EH (cell line): ENCODE measurements at regions not wholly inside any gene's neighbourhood (a gene's known extent, or its start where the extent isn't known, plus 50 kb on each side); places are given as distances from the start of the nearest gene placed in this dataset.

ENCODE experiments used
- DNase-seq: peaks from one replicate; pipeline ENCODE4 v3.0.0-alpha.2; 2015; ENCODE audit warnings: low read depth

DNA sequence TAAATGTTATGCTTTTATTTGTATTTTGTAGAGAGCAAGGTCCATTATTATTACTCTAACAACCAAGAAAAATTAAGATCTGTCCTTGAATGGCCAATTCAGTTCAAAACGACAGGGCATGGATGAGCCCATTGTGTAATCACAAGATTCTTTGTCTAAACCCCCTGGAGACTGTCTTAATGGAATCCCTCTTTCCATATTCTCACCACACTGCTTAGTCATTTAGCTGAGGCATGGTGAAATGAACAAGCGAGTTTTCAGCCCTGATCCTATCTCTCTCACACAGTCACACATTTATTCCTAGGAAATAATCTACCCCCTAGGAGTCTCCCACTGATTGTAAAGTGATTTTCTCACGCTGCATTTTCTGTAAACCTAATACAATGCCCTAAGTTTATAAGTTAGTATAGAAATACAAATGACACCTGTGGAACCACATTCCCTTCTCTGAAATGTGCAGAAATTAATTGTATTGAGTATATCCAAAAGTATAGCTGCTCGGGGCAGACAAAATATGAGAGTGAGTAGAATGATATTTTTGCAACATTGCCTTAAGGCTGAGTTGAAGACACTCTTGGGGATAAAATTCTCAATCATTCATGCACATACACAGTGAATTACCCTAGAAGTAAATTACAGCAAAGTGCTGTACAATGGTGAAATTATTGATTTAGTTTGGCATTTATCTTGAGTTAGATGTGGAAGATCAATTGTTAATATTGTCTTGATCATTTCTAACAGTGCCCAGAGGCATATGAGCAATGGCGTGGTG lies 119.7 kb upstream of the PCDH7 start:
- DNase-seq = no peak

DNA sequence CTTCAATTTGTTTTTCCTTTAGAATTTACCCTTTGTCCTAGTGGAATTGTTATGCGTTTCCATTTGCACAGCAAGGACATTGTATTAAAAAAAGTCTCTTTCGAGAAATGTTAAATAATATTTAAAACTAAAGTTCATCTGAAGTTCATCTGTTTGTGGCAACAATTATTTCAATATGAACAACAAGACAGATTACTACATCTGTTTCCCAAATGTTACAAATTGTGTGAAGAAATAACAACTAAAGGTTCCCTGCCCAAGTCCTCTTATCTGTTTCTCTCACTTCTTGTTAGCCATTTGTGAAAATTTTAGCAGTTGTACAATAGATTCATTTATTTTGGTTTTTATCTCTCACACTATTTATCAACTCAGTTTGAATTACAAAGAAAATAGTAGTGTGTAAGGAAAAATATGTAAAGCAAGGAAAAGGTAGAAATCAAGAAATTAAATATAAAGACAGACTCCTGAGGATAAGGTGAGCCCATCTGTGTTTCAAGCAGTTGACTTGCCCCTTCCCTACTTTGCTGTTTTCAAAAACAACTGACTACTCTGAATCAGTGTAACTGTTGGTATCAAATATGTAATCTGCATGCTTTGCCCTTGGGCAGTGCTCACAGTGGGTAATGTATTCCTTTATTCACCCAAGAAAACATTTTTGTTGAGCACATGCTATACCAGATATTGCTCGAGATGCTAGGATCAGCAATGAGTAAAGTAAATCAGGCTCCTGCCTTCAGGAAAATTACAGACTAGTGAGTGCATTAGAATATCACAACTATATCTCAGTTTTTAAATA lies 118.9 kb upstream of the PCDH7 start:
- no peak for DNase-seq

DNA sequence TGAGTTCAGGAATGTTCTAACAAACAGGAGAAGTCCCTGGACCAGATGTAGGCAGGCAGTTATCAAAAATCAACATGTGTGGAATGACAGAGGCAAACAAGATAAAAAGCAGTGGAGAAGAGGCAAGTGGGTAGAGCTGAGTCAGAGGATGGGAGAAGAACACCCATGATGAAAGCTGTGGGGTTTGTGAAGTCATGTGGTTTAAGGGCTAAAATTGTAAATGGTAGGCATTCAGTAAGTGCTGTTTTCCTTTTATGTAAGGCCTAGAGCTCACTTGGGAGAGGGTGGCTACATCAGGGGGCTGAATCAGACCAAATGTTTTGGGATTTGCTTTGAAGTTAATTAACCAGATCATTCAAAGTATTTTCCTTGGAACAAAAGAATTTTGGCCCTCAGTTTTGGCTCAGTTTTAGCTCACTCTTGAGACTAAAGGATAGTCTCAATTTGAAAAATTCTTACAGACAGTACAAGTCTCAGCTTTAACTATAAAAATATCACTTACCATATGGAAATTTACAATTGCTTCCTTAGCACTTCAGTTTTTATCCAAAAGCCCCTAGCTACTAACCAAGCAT lies 114.5 kb upstream of the PCDH7 start:
- no peak for DNase-seq

DNA sequence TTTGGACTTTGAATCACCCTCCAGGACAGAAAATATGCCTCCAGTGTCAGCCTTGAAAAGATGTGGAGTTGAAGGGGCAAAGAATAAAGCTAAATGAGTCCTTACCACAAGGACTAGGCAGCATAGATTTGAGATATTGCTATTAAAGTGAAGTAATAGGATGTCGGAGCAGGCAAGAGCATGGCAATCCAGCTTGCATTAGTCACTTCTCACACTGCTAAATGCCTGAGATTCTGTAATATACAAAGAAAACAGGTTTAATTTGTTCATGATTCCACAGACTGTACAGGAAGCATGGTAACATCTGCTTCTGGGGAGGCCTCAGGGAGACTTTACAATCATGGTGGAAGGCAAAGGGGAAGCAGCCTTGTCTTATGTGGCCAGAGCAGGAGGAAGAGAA lies 109.8 kb upstream of the PCDH7 start:
- DNase-seq = no peak

DNA sequence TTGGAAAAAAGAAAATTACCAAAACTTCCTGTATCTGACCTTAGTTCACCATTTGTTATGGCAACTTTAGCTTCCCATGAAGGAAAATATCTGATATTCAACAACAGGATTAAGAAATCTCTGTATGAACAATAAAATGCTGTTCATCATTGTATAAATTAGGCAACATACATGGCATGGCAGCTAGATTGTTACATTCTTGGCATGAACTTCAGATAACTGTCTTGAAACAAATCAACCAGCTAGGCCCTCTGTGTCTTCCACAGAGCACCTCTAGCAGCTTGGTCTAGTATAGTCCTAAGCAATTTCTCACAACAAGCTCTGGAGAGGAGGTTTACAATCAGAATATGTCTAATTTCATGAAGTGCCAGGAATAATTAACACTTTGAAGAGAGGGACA lies 105.4 kb upstream of the PCDH7 start:
- DNase-seq = no peak

DNA sequence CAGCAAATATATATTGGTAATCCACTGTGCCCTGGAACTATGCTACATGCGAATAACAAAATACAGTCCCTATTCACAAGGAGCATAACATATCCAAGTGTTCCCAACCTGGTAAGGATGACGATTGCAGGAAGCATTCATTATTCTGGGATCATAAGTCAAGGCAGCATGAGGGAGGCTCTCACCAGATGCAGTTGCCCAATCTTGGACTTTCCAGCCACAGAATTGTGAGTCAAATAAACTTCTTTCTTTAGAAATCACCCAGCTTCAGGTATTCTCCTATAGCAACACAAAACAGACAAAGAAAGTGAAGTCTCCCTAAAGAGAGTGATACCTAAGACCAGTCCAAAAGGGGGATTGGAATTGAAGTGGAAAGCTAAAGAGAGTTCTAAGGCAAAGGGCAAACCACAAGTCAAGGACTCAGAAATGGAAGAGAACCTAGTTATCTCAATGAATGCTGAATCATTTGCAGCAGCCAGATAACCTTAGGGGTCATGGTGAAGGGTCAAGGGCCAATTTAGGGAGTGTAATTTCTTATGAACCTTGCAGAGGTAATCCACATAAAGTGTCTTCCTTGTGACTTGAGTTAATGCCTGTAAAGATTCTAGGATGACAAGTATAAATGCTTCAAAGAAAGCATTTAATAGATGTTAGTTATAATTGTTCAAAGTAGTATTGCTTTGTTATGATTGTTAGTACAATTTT lies 103.1 kb upstream of the PCDH7 start:
- DNase-seq = no peak

DNA sequence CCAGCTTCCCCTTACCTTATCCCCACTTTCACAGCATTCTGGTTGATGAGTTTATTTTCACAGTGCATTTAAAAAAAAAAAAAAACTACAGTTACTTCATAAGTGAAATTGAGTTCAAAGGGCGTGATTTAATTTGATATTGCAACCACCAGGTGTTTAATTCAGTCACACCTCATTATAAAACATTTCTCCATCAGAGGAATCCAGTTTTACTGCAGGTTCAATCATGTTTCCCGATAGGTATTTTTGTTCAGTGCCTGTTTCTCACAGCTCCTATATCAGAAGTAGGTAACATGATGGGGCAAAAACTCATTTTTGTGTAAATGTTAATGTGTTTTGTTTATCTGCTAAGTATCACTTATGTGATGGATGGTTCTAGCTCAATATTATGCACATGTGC lies 102.3 kb upstream of the PCDH7 start:
- DNase-seq = no peak

DNA sequence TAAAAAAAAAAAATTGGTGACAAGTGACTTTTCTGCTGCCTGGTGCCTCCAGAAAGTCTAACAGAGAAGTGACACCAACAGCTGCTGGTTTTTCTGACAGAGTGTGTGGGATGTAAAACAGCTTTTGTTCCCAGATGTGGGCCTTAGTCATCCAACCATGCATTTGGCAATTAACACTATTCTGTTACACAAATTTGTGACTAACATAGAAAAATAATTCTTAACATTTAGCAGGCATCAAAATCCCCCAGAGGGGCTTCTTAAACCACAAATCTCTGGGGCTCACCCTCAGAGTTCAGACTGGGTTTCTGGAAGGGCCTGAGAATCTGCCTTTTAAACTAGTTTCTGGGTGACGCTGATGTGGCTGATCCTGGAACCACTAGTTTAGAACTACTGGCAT lies 100.5 kb upstream of the PCDH7 start:
- no peak for DNase-seq

DNA sequence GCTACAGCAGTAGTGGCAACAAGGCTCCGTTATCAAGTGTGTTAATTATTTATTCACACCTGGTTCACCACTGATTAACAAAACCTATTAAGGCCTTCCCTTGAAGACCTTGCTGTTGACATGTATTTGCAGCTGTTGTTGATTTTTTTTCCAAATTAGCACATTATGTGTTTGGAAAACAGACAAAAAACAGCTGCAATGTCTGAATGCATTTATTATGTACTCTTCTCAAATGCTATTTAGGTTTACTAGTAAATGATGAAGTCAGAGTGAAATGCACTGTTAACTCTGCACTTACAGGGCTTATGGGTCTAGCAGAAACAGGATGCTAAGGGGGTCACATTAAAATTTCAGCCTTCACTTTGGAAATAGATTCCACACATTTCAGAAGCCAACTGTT lies 99.5 kb upstream of the PCDH7 start:
- DNase-seq = no peak

DNA sequence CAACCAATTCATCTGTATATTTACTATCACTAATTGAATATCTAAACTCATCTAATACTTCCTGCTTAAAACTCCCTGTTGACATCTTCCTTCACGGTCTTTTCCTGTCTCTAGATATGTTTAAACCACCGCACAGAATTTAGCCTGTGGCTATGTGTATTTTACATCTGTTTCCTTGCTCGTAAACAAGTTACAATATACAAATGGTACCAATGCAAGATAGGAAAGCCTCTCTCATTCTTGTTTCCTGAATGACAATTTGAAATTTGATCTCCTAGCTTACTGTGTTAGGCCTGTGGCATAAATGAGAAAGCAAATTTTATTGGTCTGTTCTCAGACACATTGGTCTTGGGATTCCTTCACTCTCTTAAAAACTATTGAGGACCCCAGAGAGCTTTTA lies 89.7 kb upstream of the PCDH7 start:
- DNase-seq = no peak

DNA sequence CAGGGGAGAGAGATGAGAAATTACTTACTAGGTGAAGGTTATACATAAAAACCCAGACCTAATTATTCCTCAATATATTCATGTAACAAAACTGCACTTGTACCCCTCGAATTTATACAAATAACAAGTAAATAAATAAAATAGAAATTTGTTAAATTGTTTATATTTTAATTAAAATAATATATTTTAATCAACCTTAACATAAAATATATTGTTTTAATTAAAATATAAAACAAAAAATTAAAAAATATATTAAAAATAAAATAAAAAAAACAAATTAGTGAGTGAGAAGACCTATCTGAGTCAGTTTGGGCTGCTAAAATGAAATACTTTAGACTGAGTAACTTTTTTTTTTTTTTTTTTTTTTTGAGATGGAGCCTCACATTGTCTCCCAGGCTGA lies 87.4 kb upstream of the PCDH7 start:
- no peak for DNase-seq

DNA sequence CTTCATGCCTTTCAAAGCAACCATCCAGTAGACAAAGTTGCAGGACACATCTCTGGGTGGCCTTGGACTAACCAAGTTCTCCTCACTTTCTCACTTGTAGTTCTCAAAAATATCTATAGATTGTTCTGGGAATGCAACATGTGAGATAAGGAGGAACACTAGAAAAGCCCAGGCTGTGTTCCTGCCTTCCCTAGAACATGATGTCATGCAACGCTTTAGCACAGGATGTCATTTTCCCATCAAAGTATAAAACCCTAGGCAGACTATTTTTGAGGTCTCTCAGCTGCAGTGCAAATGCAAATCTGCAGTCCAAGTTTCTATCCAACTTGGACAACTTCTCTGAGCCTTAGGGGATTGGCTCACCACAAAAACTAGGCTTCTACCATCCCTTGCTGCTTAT lies 78.8 kb upstream of the PCDH7 start:
- no peak for DNase-seq

DNA sequence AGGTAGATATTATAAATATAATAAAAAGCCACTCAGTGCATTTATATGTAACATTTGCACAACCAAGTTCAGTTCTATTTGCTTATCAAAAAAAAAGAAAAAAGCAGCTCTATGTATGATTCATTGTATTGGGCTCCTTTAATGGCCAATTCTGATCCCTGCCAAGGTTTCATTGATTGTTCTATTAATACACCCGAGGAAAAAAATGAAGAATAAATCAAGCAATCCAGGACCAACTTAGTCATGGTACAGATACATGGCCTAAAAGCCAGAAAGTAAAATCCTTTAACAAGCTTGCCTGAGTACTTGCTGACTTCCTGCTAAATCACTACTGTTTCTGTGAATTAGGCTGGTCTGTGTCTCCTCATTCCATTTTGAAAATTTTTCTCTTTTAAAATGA lies 77.6 kb upstream of the PCDH7 start:
- no peak for DNase-seq

DNA sequence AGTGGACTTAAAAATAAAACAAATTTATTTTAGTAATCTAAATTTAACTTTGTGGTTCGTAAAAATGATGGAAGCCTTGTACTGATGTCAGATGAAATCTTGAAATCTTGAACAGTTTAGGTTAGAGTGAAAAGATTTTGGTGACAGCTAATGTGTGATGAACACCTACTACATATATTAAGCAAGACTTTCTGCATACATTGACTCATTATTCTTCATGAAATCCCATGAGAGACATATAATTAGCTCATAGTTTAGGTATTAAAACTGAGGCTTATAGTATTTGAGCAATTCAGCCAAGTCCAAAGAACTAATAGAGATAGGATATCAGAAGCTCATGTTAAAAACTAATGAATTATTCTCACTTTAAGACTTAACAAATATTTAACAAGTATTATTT lies 66.9 kb upstream of the PCDH7 start:
- no peak for DNase-seq

DNA sequence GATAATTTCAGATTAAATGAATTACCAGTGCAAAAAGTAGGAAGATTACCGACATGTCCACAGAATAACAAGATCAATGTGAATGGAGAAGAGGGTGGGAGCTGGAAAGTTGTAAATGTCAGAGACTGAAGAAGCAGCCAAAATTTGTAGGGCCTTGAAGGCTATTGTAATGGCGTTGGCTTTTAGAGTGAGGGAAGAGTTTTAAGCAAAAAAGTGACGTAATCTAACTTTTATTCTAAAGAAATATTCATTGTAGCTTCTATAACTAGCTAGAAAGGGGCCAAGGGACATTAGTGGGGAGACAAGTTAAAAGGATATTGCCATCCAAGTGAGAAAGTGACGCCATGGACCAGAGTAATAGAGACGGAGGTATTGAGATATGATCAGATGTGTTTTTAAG lies 63.3 kb upstream of the PCDH7 start:
- DNase-seq = no peak

DNA sequence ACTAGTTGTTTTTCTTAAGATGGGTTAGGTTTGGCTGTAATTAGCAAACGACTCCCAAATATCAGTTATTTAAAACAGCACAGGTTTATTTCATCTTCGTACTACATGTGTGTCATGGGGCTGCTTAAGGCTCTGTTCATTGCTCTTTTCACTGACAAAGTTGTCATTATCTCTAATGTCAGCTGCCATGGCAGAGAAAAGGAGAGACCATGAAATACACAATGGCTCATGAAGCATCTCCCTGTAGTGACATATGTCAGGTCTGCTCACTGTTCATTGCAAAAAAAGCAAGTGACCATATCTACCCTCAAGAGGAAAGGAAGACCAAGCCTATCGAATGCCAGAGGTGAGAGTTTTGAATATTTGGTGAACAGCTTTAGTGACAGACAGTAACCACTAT lies 52.2 kb upstream of the PCDH7 start:
- DNase-seq = no peak

DNA sequence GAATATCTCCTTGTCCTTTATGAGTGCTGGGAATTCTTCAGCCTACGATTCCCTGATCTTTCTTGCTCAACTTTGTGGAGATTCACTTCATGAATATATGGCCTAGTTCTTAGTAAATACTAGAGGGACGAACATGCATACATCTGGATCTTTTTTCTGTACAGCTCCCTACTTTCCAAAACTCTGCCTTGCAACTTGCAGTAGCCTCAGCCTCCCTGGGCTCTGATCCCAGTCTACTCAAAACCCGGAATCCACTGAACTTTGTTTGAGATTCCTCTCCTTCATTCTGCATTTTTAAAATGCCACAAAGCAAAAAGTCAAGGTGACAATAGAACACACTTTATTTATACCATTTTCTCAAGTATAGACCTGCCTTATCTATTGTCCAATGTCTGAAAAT lies 50.0 kb upstream of the PCDH7 start:
- no peak for DNase-seq
